ENCODE measurements at regions not wholly inside any gene's neighbourhood (a gene's known extent, or its start where the extent isn't known, plus 50 kb on each side); places are given as distances from the start of the nearest gene placed in this dataset.

GRCh38 chr7:17507717-17508116 is 209.3 kb downstream of the AHR start:
- H3K27ac ChIP-seq (ENCODE audit: low read length), result no peak overlapping the region
- H4K20me1 ChIP-seq (ENCODE audit: low read length), result no peaks in the 10 kb centered on the region
- BruUV-seq (replicated peaks), result no TSS peak
- POLR2A ChIA-PET (ENCODE audit: unreplicated experiment), result no interaction called here
- CTCF ChIA-PET, result no interaction called here
- no peaks in the 10 kb centered on the region for H3F3A ChIP-seq (ENCODE audit: low read length, unreplicated experiment)
- H3K36me3 ChIP-seq (ENCODE audit: low read depth, low read length), result no peaks in the 10 kb centered on the region
- TF ChIP-seq EZH2 (IDR thresholded peaks at IDR 0.05; ENCODE audit: low read length, unreplicated experiment), result no peak
- no peak for TF ChIP-seq EZH2phosphoT487 (IDR thresholded peaks at IDR 0.05; ENCODE audit: borderline replicate concordance, low read length)
- no peak for TF ChIP-seq CTCF (conservative IDR thresholded peaks at IDR 0.05; ENCODE audit: low read depth, low read length)
- H3K4me2 ChIP-seq (ENCODE audit: low read length), result no peak overlapping the region
- H3K9me2 ChIP-seq (replicated peaks; ENCODE audit: low read length), result no peaks in the 10 kb centered on the region
- ATAC-seq (no peak), DNase-seq (no peak)
- no peak overlapping the region for H3K9ac ChIP-seq (ENCODE audit: low read length)
- H3K79me2 ChIP-seq (ENCODE audit: low read length), result no peaks in the 10 kb centered on the region
- H3K4me1 ChIP-seq (ENCODE audit: insufficient read depth, low read length), result peaks cover 5% of the 10 kb centered on the region; the same call in 1 of the 2 replicates
- no peaks in the 10 kb centered on the region for H3K9me3 ChIP-seq (ENCODE audit: low read length)
- H2AFZ ChIP-seq (ENCODE audit: low read length), result no peak overlapping the region
- intact Hi-C loops (cut with micrococcal nuclease), result no loop called here
- H3K4me3 ChIP-seq (ENCODE audit: low read length), result no peak overlapping the region
- no peaks in the 10 kb centered on the region for H3K27me3 ChIP-seq (ENCODE audit: low read length)

GRCh38 chr7:17512181-17512675 is 213.8 kb downstream of the AHR start:
- no peaks in the 10 kb centered on the region for H3K9me2 ChIP-seq (replicated peaks; ENCODE audit: low read length)
- POLR2A ChIA-PET (ENCODE audit: unreplicated experiment), result no interaction called here
- CTCF ChIA-PET, result no interaction called here
- H3K27ac ChIP-seq (ENCODE audit: low read length), result no peak overlapping the region
- no peaks in the 10 kb centered on the region for H4K20me1 ChIP-seq (ENCODE audit: low read length)
- H3K4me3 ChIP-seq (ENCODE audit: low read length), result no peak overlapping the region
- no TSS peak for BruUV-seq (replicated peaks)
- H3K9me3 ChIP-seq (ENCODE audit: low read length), result no peaks in the 10 kb centered on the region
- no peak overlapping the region for H3K9ac ChIP-seq (ENCODE audit: low read length)
- H3K36me3 ChIP-seq (ENCODE audit: low read depth, low read length), result no peaks in the 10 kb centered on the region
- ATAC-seq (peak; percentile 33), DNase-seq (peak; percentile 12)
- no peaks in the 10 kb centered on the region for H3K79me2 ChIP-seq (ENCODE audit: low read length)
- no peak overlapping the region for H3K4me2 ChIP-seq (ENCODE audit: low read length)
- no peaks in the 10 kb centered on the region for H3K27me3 ChIP-seq (ENCODE audit: low read length)
- no peak overlapping the region for H2AFZ ChIP-seq (ENCODE audit: low read length)
- intact Hi-C loops (cut with micrococcal nuclease), result no loop called here
- no peaks in the 10 kb centered on the region for H3F3A ChIP-seq (ENCODE audit: low read length, unreplicated experiment)
- TF ChIP-seq EZH2phosphoT487 (IDR thresholded peaks at IDR 0.05; ENCODE audit: borderline replicate concordance, low read length) (no peak), CTCF (conservative IDR thresholded peaks at IDR 0.05; ENCODE audit: low read depth, low read length) (no peak), EZH2 (IDR thresholded peaks at IDR 0.05; ENCODE audit: low read length, unreplicated experiment) (no peak)
- H3K4me1 ChIP-seq (ENCODE audit: insufficient read depth, low read length), result no peaks in the 10 kb centered on the region

GRCh38 chr7:17516771-17517170 is 218.3 kb downstream of the AHR start:
- POLR2A ChIA-PET (ENCODE audit: unreplicated experiment), result interaction anchor here (0.7 kb wide), 1 partner anchor 43 kb away, joined by 3 read pairs; no protein-coding TSS in a partner anchor
- H3K27ac ChIP-seq (ENCODE audit: low read length), result no peak overlapping the region
- CTCF ChIA-PET, result no interaction called here
- no peak overlapping the region for H2AFZ ChIP-seq (ENCODE audit: low read length)
- H4K20me1 ChIP-seq (ENCODE audit: low read length), result no peaks in the 10 kb centered on the region
- H3K4me2 ChIP-seq (ENCODE audit: low read length), result no peak overlapping the region
- no peaks in the 10 kb centered on the region for H3K9me3 ChIP-seq (ENCODE audit: low read length)
- H3K4me3 ChIP-seq (ENCODE audit: low read length), result no peak overlapping the region
- H3K79me2 ChIP-seq (ENCODE audit: low read length), result no peaks in the 10 kb centered on the region
- TF ChIP-seq CTCF (conservative IDR thresholded peaks at IDR 0.05; ENCODE audit: low read depth, low read length), result no peak
- no peak for TF ChIP-seq EZH2phosphoT487 (IDR thresholded peaks at IDR 0.05; ENCODE audit: borderline replicate concordance, low read length)
- no peak for TF ChIP-seq EZH2 (IDR thresholded peaks at IDR 0.05; ENCODE audit: low read length, unreplicated experiment)
- peaks cover 9% of the 10 kb centered on the region for H3K4me1 ChIP-seq (ENCODE audit: insufficient read depth, low read length)
- intact Hi-C loops (cut with micrococcal nuclease), result no loop called here
- ATAC-seq, result no peak
- no TSS peak for BruUV-seq (replicated peaks)
- H3K9me2 ChIP-seq (replicated peaks; ENCODE audit: low read length), result no peaks in the 10 kb centered on the region
- H3K27me3 ChIP-seq (ENCODE audit: low read length), result no peaks in the 10 kb centered on the region
- no peaks in the 10 kb centered on the region for H3F3A ChIP-seq (ENCODE audit: low read length, unreplicated experiment)
- H3K36me3 ChIP-seq (ENCODE audit: low read depth, low read length), result no peaks in the 10 kb centered on the region
- no peak overlapping the region for H3K9ac ChIP-seq (ENCODE audit: low read length)
- no peak for DNase-seq

Data from PC-3 (cell line).